Parathyroid adenoma (tissue), 2 donors: ENCODE measurements at regions not wholly inside any gene's neighbourhood (a gene's known extent, or its start where the extent isn't known, plus 50 kb on each side); places are given as distances from the start of the nearest gene placed in this dataset.

ENCODE experiments used
- H2AFZ ChIP-seq: fragments of 300-600 bp; sonication (generic); one replicate; pipeline ENCODE4 v1.7.0; 2017; ENCODE audit warnings: antibody characterized with exemption, mild to moderate bottlenecking
- H3K27ac ChIP-seq: fragments of 300-600 bp; sonication (generic); one replicate; pipeline ENCODE4 v1.7.0; 2017
- H3K27me3 ChIP-seq: fragments of 300-600 bp; sonication (generic); one replicate; pipeline ENCODE4 v1.7.0; 2017; ENCODE audit warnings: low read length; ENCODE audit not compliant: control insufficient read depth, insufficient read depth
- H3K36me3 ChIP-seq: fragments of 300-600 bp; sonication (generic); one replicate; pipeline ENCODE4 v1.7.0; 2017; ENCODE audit warnings: low read length; ENCODE audit not compliant: control insufficient read depth, insufficient read depth
- H3K4me1 ChIP-seq: fragments of 300-600 bp; sonication (generic); one replicate; pipeline ENCODE4 v1.7.0; 2017; ENCODE audit warnings: control low read depth
- H3K4me2 ChIP-seq: fragments of 300-600 bp; sonication (generic); one replicate; pipeline ENCODE4 v1.7.0; 2017; ENCODE audit warnings: low read length
- H3K4me3 ChIP-seq: fragments of 300-600 bp; sonication (generic); one replicate; pipeline ENCODE4 v1.7.0; 2017; ENCODE audit warnings: low read depth, low read length
- H3K79me2 ChIP-seq: fragments of 300-600 bp; sonication (generic); one replicate; pipeline ENCODE4 v1.7.0; 2017; ENCODE audit warnings: control low read depth
- H3K9ac ChIP-seq: fragments of 300-600 bp; sonication (generic); one replicate; pipeline ENCODE4 v1.7.0; 2017; ENCODE audit warnings: mild to moderate bottlenecking
- H3K9me3 ChIP-seq: fragments of 300-600 bp; sonication (generic); one replicate; pipeline ENCODE4 v1.7.0; 2017; ENCODE audit warnings: low read length; ENCODE audit not compliant: control insufficient read depth
- CTCF ChIP-seq: fragments of 300-600 bp; sonication (generic); IDR thresholded peaks from one replicate; pipeline ENCODE4 v1.7.0; 2017; ENCODE audit warnings: antibody characterized with exemption, mild to moderate bottlenecking
- donor health status: primary hyperparathyroidism.

- no peak overlapping the region for H3K27ac ChIP-seq
Observed at GRCh38 chr1:198865319-198865718, 226.5 kb downstream of the PTPRC start.

GRCh38 chr1:198867182-198867581, 228.3 kb downstream of the PTPRC start:
- no peak for TF ChIP-seq CTCF
- no peaks in the 10 kb centered on the region for H3K79me2 ChIP-seq
- no peak overlapping the region for H3K9ac ChIP-seq
- H3K27ac ChIP-seq = no peak overlapping the region
- no peaks in the 10 kb centered on the region for H3K36me3 ChIP-seq
- H3K4me2 ChIP-seq = no peak overlapping the region
- no peaks in the 10 kb centered on the region for H3K9me3 ChIP-seq
- H3K4me1 ChIP-seq = no peaks in the 10 kb centered on the region
- no peaks in the 10 kb centered on the region for H3K27me3 ChIP-seq
- no peak overlapping the region for H3K4me3 ChIP-seq
- no peak overlapping the region for H2AFZ ChIP-seq

More at GRCh38 chr1:198865319-198865718, 226.5 kb downstream of the PTPRC start:
- no peaks in the 10 kb centered on the region for H3K4me1 ChIP-seq
- no peaks in the 10 kb centered on the region for H3K9me3 ChIP-seq
- no peak overlapping the region for H2AFZ ChIP-seq
- no peaks in the 10 kb centered on the region for H3K79me2 ChIP-seq
- no peak overlapping the region for H3K4me3 ChIP-seq
- H3K4me2 ChIP-seq = no peak overlapping the region
- TF ChIP-seq CTCF = no peak
- H3K27me3 ChIP-seq = no peaks in the 10 kb centered on the region
- H3K9ac ChIP-seq = no peak overlapping the region
- H3K36me3 ChIP-seq = no peaks in the 10 kb centered on the region

GRCh38 chr1:198873696-198874230, 234.9 kb downstream of the PTPRC start:
- no peak overlapping the region for H2AFZ ChIP-seq
- no peak overlapping the region for H3K4me2 ChIP-seq
- H3K36me3 ChIP-seq = no peaks in the 10 kb centered on the region
- no peak overlapping the region for H3K4me3 ChIP-seq
- H3K4me1 ChIP-seq = no peaks in the 10 kb centered on the region
- TF ChIP-seq CTCF = no peak
- H3K27ac ChIP-seq = no peak overlapping the region
- H3K27me3 ChIP-seq = no peaks in the 10 kb centered on the region
- H3K79me2 ChIP-seq = no peaks in the 10 kb centered on the region
- no peaks in the 10 kb centered on the region for H3K9me3 ChIP-seq
- no peak overlapping the region for H3K9ac ChIP-seq

- Histone ChIP-seq H3K9me3 (no peaks in the 10 kb centered on the region), H3K27ac (no peak overlapping the region), H3K4me2 (no peak overlapping the region), H3K27me3 (no peaks in the 10 kb centered on the region), H3K36me3 (no peaks in the 10 kb centered on the region), H3K9ac (no peak overlapping the region), H3K79me2 (no peaks in the 10 kb centered on the region), H2AFZ (no peak overlapping the region), H3K4me3 (no peak overlapping the region), H3K4me1 (no peaks in the 10 kb centered on the region)
- TF ChIP-seq CTCF = no peak
Observed at GRCh38 chr1:198876371-198876871, 237.6 kb downstream of the PTPRC start.

- Histone ChIP-seq H3K4me3 (no peak overlapping the region), H3K9ac (no peak overlapping the region), H3K4me1 (no peaks in the 10 kb centered on the region), H3K27ac (no peak overlapping the region), H3K4me2 (no peak overlapping the region), H3K79me2 (no peaks in the 10 kb centered on the region), H2AFZ (no peak overlapping the region), H3K9me3 (no peaks in the 10 kb centered on the region), H3K27me3 (no peaks in the 10 kb centered on the region), H3K36me3 (no peaks in the 10 kb centered on the region)
- no peak for TF ChIP-seq CTCF
Observed at GRCh38 chr1:198878566-198878965, 239.7 kb downstream of the PTPRC start.
